ENCODE measurements at regions not wholly inside any gene's neighbourhood (a gene's known extent, or its start where the extent isn't known, plus 50 kb on each side); places are given as distances from the start of the nearest gene placed in this dataset.
A peak's percentile ranks its signal among the peaks of the same experiment; 100 is the strongest.
"Not testable (repeated sequence)": the region's sequence is repeated elsewhere in the genome, so short reads cannot be mapped to it uniquely, and the experiment has no call there.

DNA sequence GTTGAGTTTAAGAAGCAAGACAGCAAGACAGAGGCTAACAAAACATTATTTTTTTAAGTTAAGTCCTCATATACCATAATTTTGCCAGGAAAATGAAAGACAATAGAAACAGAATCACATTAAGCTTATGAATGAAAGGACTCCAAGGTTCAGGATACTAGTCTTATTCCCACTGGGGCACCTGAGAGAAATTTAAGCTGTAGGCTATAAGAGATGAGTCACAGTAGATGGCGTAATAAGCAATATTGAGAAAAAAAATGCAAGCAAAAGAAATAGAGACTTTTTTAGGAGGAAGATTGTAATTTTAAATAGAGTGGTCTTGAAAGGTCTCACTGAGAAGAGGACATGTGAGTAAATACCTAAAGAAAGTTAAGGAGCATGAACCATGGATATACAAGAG lies 57.1 kb upstream of the KIF2B start:
- no peak for FAIRE-seq
- no peak for DNase-seq (ENCODE audit: low spot score)

DNA sequence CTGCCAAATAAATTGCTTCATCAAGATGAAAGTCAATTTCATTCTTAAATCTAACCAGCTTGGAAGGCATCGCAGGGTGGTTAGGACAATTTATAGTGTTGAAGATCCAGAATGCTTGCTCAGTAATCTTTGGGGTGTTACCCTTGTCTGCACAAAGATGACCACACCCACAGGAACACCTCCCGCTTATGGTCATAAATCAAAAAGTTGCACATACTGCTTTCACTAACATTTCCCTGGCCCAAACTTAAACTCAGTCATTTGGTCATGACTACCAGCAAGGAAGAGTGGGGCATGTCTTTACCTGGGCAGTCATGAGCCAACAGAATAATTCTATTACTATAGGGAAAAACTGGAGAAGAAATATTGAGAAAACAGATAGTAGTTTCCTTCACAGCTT lies 57.6 kb upstream of the KIF2B start:
- FAIRE-seq, result no peak
- no peak for DNase-seq (ENCODE audit: low spot score)

DNA sequence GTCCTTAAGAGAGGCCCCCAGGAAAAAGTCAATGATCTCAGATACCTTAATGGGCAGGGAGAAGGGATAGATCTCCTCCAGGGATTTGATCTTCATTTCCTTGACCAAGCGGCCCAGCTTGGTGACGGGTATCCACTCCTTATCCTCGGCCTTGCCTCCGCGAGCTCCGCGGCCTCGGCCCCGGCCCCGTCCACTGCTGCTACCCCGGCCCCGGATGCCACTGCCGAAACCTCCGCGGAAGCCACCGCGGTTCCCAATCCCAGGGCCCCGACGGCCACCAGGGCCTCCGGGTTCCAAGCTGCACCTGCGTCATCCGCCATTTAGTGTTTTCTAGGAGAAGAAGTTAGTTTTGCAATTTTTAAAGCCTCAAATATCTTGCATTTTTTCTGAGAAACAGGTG lies 65.2 kb upstream of the KIF2B start:
- FAIRE-seq (no peak), DNase-seq (ENCODE audit: low spot score) (no peak)

DNA sequence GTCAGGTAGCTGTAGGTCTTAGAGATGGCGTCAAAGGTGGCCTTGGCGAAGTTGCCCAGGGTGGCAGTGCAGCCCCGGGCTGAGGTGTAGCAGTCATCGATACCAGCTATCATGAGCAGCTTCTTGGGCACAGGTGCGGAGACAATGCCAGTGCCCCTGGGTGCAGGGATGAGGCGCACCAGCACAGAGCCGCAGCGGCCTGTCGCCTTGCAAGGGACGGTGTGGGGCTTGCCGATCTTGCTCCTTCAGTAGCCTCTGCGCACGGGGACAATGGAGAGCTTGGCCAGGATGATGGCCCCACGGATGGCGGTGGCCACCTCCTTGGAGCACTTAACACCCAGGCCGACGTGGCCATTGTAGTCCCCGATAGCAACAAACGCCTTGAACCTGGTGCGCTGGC lies 65.6 kb upstream of the KIF2B start:
- DNase-seq (ENCODE audit: low spot score); FAIRE-seq: not testable (repeated sequence)

DNA sequence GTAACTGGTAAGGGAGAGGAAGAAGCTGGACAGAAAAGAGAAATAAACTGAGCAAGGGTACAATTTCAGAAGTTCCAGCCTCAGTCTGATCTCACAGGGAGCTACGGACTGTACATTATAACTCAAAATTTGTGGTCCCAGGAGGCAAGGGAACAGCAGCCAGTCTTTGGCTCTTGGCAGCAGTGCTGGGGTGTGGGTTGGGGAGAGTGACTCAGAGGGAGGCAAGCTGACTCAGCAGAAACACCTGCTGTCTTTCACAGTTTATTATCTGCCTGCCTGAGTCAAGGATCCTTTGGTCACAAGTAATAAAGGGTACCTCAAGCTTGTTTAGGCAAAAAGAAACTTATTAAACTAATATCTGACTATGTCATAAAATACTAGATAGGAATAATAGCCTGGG lies 73.5 kb upstream of the KIF2B start:
- FAIRE-seq (peak; percentile 62), DNase-seq (ENCODE audit: low spot score) (peak; percentile 81)

DNA sequence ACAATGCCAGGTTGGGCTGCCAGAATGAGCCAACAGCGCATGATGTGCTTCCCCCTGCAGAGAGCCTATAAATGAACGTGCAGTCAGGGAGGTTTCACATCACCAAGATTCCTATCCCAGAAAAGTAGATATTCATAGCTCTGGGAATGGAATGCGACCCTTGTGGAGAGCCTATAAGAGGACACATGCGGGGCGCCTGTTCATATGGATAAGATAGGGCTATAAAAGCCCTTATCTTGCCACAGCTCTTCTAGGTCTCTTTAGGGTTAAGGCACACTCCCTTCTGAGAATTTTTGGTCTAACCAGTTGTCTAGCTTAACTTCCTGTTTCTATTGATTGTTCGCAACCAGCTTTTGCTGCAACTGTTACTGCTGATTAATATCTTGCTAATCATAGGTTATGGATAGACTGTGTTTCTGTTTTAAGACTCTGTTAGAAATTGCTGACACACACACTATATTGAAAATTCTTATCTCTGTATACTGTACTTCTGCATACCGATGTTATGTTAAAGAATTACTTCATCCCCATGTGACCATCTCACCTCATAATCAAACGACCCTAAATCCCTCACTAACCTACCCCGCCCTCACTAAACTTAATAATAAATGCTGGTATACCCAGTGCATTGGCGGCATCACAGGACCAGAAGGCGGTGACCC lies 74.4 kb upstream of the KIF2B start:
- not testable (repeated sequence) for DNase-seq (ENCODE audit: low spot score); FAIRE-seq

DNA sequence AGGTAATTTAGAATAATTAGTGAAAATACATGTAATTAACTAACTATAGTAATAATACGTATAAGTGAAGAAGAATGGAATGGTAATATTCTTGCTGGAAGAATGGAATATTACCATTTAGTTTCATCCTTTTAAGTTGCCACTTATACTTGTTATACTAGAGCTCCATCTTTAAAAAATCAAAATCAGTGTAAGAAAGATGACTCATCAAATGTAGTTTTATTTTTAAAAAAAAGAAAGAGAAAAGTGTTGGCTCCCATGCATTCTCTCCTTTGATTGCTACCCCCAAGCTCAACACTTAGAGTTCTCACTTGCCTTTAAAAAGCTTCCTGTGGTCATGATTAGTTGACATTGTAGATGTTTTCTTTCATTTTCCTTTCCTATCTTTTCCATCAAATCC lies 82.4 kb upstream of the KIF2B start:
- DNase-seq (ENCODE audit: low spot score) (no peak), FAIRE-seq (no peak)

DNA sequence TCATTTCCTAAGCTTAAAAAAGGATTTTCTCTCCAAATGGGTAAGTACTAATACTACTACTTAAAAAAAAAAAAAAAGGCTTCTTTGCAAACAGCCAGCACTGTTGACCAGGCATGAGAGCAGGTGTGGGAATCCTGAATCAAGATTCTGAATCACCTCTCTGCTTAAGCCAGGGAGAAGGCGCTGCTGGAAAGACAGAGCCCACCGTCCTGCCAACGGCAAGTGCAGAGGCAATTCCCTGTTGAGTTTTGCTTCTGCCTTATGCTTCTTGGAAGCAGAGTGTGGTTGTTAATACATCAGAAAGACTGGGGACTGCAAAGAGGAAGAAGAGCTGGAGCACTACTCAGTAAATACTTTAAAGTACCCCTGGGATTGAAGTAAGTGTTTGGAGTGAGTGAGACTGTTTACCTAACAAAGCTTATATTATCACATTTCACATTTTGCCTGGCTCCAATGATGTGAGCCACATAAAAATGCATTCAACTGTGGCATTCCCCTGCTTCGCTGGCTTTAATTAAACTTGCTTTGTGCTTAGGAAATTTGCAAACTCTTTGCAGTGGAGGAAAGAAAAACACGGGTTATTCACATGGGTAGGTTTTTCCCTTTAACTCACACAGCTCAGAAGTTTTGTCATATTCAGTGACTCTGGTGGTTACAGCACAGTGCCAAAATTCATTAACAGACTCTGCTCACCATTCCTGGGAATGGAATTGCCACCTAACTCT lies 86.0 kb upstream of the KIF2B start:
- no peak for DNase-seq (ENCODE audit: low spot score)
- FAIRE-seq, result no peak

DNA sequence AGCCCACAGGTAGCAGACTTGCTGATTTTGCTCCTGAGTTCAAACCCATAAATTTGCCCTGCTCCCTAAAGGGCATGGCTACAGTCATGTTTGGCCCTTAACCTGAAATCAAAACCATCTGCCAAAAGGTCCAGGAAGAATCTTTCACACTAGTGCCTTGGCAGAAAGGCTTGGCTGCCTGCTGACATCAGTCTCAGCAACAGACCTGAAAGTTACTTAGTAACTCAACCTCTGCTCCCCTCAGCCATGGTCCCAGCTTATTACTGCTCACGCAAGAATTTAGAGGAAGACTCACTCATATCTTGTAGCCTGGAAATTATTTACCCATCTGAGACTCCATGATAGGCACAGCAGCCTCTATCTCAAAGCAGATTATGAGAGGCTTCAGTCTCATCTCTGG lies 98.0 kb upstream of the KIF2B start:
- DNase-seq (ENCODE audit: low spot score) (no peak), FAIRE-seq (no peak)

DNA sequence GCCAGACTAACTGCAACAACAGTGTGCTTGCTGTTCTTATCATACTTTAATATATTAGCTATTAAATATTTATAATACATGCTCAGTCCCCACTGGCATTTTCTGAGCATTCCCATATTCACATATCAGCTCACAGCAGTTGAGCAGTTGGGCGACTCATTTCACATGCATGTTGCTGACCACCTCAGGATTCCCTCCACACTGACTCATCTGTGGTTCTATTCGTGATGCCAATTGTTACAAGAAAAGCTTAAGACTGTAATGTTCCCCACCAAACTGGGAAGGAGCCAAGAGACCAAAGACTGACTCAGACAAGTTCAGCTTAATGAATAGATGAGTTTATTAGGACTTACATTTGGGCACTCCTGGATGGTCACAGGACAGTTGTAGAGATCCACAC lies 100.3 kb upstream of the KIF2B start:
- DNase-seq (ENCODE audit: low spot score), result peak; percentile 89
- FAIRE-seq, result peak; percentile 89

DNA sequence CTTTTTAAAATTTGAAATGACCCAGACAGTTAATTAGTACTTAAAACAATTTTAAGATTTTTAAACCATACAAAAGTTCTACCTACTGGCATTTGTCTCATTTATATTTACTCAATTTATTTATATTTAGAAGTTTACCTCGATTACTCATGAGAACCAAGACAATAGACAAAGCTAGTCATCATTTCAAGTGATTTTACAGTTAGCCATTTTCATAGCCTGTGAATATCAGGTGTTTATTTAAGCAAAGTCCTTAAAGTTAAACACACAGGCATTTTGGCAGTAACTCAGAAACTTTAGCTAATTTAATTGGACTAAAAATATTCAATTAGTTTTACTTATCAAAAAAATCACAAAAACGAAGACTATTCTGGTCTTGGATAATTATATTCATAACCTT lies 101.6 kb upstream of the KIF2B start:
- FAIRE-seq, result no peak
- DNase-seq (ENCODE audit: low spot score), result no peak

DNA sequence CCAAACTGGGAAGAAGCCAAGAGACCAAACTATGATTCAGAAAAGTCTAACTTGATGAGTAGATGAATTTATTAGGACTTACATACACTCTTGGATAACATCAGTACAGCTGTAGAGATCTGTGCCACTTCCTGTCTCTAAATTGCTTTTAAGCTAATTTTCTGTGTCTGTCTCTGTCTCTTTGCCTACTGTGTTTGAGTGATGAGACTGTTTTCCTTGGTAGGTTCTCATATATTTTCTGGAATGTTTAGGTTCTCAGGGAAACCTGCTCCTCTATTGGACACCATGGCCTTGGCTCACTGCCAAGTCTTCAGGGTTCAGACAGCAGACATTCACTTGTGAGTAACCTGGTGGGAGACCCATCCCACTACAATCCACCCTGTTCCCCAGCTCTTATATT lies 103.5 kb upstream of the KIF2B start:
- DNase-seq (ENCODE audit: low spot score) (peak; percentile 12), FAIRE-seq (no peak)

DNA sequence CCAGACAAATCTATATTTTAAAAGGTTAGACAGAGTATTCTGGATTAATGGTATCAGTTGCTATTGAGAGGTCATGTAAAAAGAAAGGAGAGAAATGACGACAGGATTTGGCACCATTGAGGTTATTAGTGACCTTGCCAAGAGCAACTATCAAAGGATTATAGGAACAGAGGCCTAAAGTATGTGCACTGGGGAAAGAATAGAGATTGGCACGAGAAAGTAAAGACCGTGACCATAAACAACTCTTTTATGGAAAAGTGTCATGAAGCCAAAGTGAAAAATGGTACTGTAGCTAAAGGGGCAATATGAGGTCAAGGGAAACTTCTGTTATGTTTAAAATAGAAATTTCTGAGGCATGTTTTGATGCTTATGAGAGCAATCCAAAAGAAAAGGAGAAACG lies 115.2 kb upstream of the KIF2B start:
- DNase-seq (ENCODE audit: low spot score) (no peak), FAIRE-seq (no peak)

DNA sequence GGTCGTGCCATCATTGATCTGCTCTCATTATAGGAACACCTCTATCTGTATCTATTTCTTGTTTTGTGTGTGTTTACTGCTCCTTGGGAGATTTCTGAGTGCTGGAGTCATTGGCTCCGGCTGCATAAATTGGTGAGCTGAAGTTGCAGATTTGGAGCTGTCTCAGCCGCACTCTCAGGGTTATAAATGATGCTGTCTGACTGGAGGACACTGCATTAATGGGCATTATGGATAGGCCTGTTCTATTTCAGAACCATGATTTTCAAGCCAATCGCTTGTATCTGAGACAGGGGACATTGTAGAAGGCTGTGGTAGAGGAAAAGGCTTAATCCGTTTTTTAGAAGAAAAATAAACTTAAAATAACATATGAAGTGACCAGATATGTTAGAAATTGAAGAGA lies 126.4 kb upstream of the KIF2B start:
- DNase-seq (ENCODE audit: low spot score) (no peak), FAIRE-seq (no peak)

DNA sequence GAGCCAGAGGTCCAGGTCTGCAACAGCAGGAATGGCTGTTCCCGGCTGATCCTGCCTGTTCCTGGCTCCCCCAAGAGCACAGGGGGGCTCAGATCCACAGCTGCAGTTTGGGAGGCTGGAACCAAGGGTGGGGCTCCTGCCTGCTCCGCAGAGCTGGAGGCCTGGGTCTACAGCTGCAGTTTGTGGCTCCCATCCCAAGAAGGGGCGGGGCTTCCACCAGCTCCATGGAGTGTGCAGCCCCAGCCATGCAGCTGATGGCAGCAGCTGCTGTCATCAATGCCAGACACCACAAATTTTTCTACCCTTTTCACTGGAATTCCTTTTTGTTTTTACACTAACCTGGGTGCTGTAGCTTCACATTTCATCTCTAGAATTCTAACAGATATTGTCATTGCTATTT lies 135.4 kb upstream of the KIF2B start:
- no peak for DNase-seq (ENCODE audit: low spot score)

DNA sequence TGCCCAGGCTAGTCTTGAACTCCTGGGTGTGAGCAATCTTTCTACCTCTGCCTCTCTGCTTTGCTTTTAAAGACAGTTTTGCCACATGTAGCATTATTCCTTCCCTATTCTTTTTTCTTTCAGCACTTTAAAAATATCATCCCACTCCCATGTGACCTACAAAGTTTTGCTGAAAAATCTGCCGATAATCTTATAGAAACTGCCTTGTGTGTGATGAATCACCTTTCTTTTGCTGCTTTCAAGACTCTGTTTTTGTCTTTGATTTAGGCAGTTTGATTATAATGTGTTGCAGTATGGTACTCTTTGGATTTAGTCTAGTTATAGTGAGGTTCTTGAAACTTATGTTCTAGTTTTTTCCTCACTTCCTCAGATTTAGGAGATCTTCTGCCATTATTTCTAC lies 142.0 kb upstream of the KIF2B start:
- FAIRE-seq (no peak), DNase-seq (ENCODE audit: low spot score) (no peak)

More for the DNA sequence above, 135.4 kb upstream of the KIF2B start:
- FAIRE-seq, result no peak

DNA sequence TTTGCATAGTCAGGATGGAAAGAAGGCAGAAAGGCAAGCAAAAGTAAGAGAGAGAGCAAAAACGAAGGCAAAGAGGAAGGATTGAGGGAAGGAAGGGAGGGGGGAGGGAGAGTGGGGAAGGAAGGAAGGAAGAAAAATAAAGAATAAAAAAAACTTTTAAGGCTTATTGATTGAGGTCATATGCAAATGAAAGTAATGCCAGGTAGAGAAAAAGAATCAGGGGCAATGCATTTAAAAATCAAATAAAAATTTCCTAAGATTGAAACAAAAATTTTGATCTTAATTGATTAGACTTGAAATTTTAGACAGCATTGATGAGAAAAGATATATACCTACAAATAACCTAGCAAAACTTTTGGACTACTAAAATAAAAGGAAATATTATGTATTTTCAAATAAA lies 153.9 kb upstream of the KIF2B start:
- FAIRE-seq (no peak), DNase-seq (ENCODE audit: low spot score) (no peak)

DNA sequence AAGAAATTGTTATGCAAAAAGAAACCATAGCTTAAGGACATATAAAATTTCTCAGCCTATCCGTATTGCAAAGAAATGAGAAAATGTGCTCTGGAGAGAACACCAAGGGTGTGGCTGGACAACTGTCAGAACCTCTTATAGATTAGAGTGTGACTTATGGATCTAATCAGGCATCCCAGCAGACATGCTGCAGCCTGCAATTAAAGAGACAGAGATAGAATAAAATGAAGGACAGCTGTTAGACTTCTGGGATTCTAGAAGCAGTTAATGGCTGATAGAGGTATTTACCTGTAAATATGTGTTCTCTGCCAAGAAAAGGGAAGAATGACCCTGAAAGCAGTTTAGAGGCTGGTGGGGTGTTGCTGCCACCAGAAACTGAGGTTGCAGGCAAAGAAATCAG lies 160.1 kb upstream of the KIF2B start:
- FAIRE-seq, result no peak
- no peak for DNase-seq (ENCODE audit: low spot score)

DNA sequence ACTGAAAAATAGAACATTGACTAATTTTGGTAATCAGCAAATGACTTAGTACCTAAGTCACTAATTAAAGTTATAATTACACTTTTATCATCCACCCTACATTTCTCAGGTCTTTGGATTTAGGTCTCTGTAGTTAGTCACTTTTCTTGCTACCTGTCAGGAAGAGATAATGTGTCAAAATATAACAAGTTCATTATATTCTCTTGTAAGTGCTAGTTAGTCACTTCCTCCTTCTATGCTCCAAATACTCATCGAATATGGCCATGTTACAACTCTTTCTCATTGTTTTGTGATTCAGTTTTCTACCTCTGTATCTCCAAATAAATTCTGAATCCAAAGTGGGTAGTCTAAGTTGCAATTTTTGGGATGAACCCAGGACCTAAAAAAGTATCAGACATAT lies 163.5 kb upstream of the KIF2B start:
- FAIRE-seq, result no peak

DNA sequence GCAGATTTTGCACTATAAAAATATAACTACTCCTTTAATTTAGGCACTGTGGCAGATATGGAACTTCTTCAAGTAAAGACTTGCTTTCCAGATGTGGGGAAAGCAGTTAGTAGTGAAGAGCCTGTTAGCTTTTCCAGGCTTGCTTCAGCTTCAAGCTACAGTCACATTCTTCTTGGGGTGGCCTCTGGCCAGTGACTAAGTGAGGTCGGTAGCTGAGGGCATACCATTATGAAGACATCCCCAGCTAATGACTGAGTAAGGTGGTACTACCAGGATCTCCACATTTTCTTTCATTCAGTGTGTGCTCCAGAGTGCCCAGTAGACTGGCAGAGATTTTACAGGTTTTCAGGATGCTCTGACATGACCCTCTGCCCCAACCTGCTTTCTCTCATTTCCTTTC lies 167.1 kb upstream of the KIF2B start:
- peak; percentile 4 for DNase-seq (ENCODE audit: low spot score)

More for the DNA sequence above, 163.5 kb upstream of the KIF2B start:
- no peak for DNase-seq (ENCODE audit: low spot score)

DNA sequence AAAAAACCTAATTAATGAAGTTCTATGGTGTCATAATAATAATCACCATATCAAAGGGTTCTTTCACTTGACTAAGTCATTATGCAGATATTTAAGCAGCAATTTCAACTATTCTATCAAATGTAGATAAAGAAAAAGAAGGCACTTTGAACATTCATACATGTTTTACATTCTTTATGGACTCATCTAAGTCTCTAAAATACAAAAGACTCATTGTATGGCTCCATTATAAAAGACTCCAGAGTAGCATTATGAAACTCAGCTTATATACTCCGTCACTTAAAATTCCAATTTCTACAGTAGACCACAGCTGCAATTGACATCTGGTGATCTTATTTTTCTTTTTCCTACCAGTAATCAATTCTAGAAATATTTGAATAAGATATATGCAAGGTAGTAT lies 173.5 kb upstream of the KIF2B start:
- no peak for FAIRE-seq
- DNase-seq (ENCODE audit: low spot score), result no peak

More for the DNA sequence above, 167.1 kb upstream of the KIF2B start:
- no peak for FAIRE-seq

DNA sequence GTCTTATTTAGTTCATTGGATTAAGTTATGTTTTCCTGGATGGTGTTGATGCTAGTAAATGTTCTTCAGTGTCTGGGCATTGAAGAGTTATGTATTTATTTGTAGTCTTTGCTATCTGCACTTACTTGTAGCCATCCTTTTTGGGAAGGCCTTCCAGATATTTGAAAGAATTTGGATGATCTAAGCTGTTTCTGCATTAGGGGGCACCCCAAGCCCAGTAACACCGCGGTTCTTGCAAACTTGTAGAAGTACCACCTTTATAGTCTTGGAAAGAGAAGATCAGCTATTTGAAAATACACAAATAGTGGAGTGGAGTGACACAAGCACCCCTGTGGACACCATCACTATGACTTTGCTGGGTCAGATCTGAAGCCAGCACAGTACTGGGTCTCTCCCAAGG lies 175.9 kb upstream of the KIF2B start:
- FAIRE-seq, result no peak

DNA sequence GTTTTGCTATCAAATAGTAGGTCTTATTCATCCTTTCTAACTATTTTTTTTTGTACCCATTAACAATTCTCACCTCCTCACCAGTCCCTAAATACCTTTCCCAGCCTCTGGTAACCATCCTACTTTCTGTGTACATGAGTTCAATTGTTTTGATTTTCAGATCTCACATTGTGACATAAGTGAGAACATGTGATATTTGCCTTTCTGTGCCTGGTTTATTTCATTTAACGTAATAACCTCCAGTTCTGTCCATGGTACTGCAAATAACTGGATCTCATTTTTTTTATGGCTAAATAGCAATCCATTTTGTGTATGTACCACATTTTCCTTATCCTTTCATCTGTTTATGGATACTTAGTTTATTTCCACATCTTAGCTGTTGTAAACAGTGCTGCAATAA lies 181.9 kb upstream of the KIF2B start:
- FAIRE-seq (no peak), DNase-seq (ENCODE audit: low spot score) (no peak)

More for the DNA sequence above, 175.9 kb upstream of the KIF2B start:
- no peak for DNase-seq (ENCODE audit: low spot score)

Measured in urothelium cell line (cell line).